ENCODE measurements at regions not wholly inside any gene's neighbourhood (a gene's known extent, or its start where the extent isn't known, plus 50 kb on each side); places are given as distances from the start of the nearest gene placed in this dataset.

GRCh38 chr3:104632947-104633346, 733.8 kb upstream of the ALCAM start:
- TF ChIP-seq YY1 (IDR thresholded peaks at IDR 0.05; ENCODE audit: insufficient read depth, insufficient read length) (no peak), SUZ12 (IDR thresholded peaks at IDR 0.05; ENCODE audit: extremely low read depth, insufficient read depth, insufficient read length) (no peak)
